ENCODE measurements at regions not wholly inside any gene's neighbourhood (a gene's known extent, or its start where the extent isn't known, plus 50 kb on each side); places are given as distances from the start of the nearest gene placed in this dataset.

GRCh38 chr21:26669215-26669764 is 96.2 kb upstream of the CYYR1 start:
- no peak overlapping the region for H2AFZ ChIP-seq (ENCODE audit: control insufficient read depth, low read length)
- H3K4me3 ChIP-seq (ENCODE audit: control insufficient read depth in 2 of 3, extremely low read depth in 1 of 3, insufficient read depth in 2 of 3, low read depth in 1 of 3, low read length in 3 of 3): no peak overlapping the region
- H3K9ac ChIP-seq (ENCODE audit: control insufficient read depth, extremely low read depth, insufficient read depth, low read length): no peak overlapping the region
- no peak overlapping the region for H3K4me2 ChIP-seq (ENCODE audit: control insufficient read depth, extremely low read depth, insufficient read depth, low read depth, low read length)
- dilution Hi-C loops (cut with MboI; ENCODE audit: extremely low pct_ligation_motif_present, low sequenced_read_pairs): no loop called here
- H3K79me2 ChIP-seq (ENCODE audit: control insufficient read depth, insufficient read depth, low read length): no peaks in the 10 kb centered on the region
- TF ChIP-seq EZH2 (IDR thresholded peaks at IDR 0.05; ENCODE audit: low read length): no peak
- TF ChIP-seq, protein P1, sequence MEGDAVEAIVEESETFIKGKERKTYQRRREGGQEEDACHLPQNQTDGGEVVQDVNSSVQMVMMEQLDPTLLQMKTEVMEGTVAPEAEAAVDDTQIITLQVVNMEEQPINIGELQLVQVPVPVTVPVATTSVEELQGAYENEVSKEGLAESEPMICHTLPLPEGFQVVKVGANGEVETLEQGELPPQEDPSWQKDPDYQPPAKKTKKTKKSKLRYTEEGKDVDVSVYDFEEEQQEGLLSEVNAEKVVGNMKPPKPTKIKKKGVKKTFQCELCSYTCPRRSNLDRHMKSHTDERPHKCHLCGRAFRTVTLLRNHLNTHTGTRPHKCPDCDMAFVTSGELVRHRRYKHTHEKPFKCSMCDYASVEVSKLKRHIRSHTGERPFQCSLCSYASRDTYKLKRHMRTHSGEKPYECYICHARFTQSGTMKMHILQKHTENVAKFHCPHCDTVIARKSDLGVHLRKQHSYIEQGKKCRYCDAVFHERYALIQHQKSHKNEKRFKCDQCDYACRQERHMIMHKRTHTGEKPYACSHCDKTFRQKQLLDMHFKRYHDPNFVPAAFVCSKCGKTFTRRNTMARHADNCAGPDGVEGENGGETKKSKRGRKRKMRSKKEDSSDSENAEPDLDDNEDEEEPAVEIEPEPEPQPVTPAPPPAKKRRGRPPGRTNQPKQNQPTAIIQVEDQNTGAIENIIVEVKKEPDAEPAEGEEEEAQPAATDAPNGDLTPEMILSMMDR (optimal IDR thresholded peaks at IDR 0.05 in 1 of 3, IDR thresholded peaks at IDR 0.05 in 1 of 3, conservative IDR thresholded peaks at IDR 0.05 in 1 of 3; ENCODE audit: extremely low read depth in 1 of 3, insufficient read depth in 2 of 3, low read length in 3 of 3): no peak
- no peaks in the 10 kb centered on the region for H3K36me3 ChIP-seq (ENCODE audit: control insufficient read depth in 2 of 2, extremely low read depth in 1 of 2, insufficient read depth in 2 of 2, low read length in 2 of 2)
- no peak for FAIRE-seq
- no peak overlapping the region for H3K27ac ChIP-seq (ENCODE audit: control insufficient read depth, insufficient read depth, low read length)
- no peaks in the 10 kb centered on the region for H4K20me1 ChIP-seq (ENCODE audit: control insufficient read depth, extremely low read depth, insufficient read depth, low read length)
- DNase-seq (ENCODE audit: low read depth, low spot score): no peak
- H3K9me3 ChIP-seq (ENCODE audit: control insufficient read depth, low read depth, low read length): no peaks in the 10 kb centered on the region
- no peaks in the 10 kb centered on the region for H3K9me1 ChIP-seq (ENCODE audit: control insufficient read depth, extremely low read depth, insufficient read depth, low read length)
- no peaks in the 10 kb centered on the region for H3K4me1 ChIP-seq (ENCODE audit: control insufficient read depth, extremely low read depth, insufficient read depth, low read length)
- no peaks in the 10 kb centered on the region for H3K27me3 ChIP-seq (ENCODE audit: control insufficient read depth, extremely low read depth, insufficient read depth, low read length)

GRCh38 chr21:26659757-26660156 is 86.7 kb upstream of the CYYR1 start:
- no peak overlapping the region for H3K4me2 ChIP-seq (ENCODE audit: control insufficient read depth, extremely low read depth, insufficient read depth, low read depth, low read length)
- H3K79me2 ChIP-seq (ENCODE audit: control insufficient read depth, insufficient read depth, low read length): no peaks in the 10 kb centered on the region
- H3K36me3 ChIP-seq (ENCODE audit: control insufficient read depth in 2 of 2, extremely low read depth in 1 of 2, insufficient read depth in 2 of 2, low read length in 2 of 2): no peaks in the 10 kb centered on the region
- DNase-seq (ENCODE audit: low read depth, low spot score) (no peak), FAIRE-seq (no peak)
- no peaks in the 10 kb centered on the region for H3K9me1 ChIP-seq (ENCODE audit: control insufficient read depth, extremely low read depth, insufficient read depth, low read length)
- H4K20me1 ChIP-seq (ENCODE audit: control insufficient read depth, extremely low read depth, insufficient read depth, low read length): no peaks in the 10 kb centered on the region
- H3K9ac ChIP-seq (ENCODE audit: control insufficient read depth, extremely low read depth, insufficient read depth, low read length): no peak overlapping the region
- no peaks in the 10 kb centered on the region for H3K9me3 ChIP-seq (ENCODE audit: control insufficient read depth, low read depth, low read length)
- no peak overlapping the region for H3K27ac ChIP-seq (ENCODE audit: control insufficient read depth, insufficient read depth, low read length)
- H2AFZ ChIP-seq (ENCODE audit: control insufficient read depth, low read length): no peak overlapping the region
- no peak overlapping the region for H3K4me3 ChIP-seq (ENCODE audit: control insufficient read depth in 2 of 3, extremely low read depth in 1 of 3, insufficient read depth in 2 of 3, low read depth in 1 of 3, low read length in 3 of 3)
- no peak for TF ChIP-seq EZH2 (IDR thresholded peaks at IDR 0.05; ENCODE audit: low read length)
- TF ChIP-seq, protein P1 (optimal IDR thresholded peaks at IDR 0.05 in 1 of 3, IDR thresholded peaks at IDR 0.05 in 1 of 3, conservative IDR thresholded peaks at IDR 0.05 in 1 of 3; ENCODE audit: extremely low read depth in 1 of 3, insufficient read depth in 2 of 3, low read length in 3 of 3): no peak
- peaks cover 5% of the 10 kb centered on the region for H3K4me1 ChIP-seq (ENCODE audit: control insufficient read depth, extremely low read depth, insufficient read depth, low read length)
- H3K27me3 ChIP-seq (ENCODE audit: control insufficient read depth, extremely low read depth, insufficient read depth, low read length): no peaks in the 10 kb centered on the region
- dilution Hi-C loops (cut with MboI; ENCODE audit: extremely low pct_ligation_motif_present, low sequenced_read_pairs): no loop called here
